A673 (cell line): ENCODE measurements at regions not wholly inside any gene's neighbourhood (a gene's known extent, or its start where the extent isn't known, plus 50 kb on each side); places are given as distances from the start of the nearest gene placed in this dataset.

Experiments used
- CTCF ChIP-seq: fragments of 300-800, 200-600 bp; sonication (generic); conservative IDR thresholded peaks from 2 replicates; pipeline ENCODE4 v1.5.1; 2017; ENCODE audit warnings: low read depth, mild to moderate bottlenecking, antibody characterized with exemption, low read length, moderate library complexity, mixed read lengths
- EZH2 ChIP-seq: fragments of 200-600 bp; sonication (generic); IDR thresholded peaks from 2 replicates; pipeline ENCODE4 v1.6.1; 2017; ENCODE audit warnings: borderline replicate concordance, low read depth, mild to moderate bottlenecking, mixed read lengths, antibody characterized with exemption, low read length; ENCODE audit not compliant: poor library complexity, severe bottlenecking

- TF ChIP-seq CTCF (no peak), EZH2 (no peak)
Measured at GRCh38 chr7:46511442-46512215, 590.6 kb upstream of the IGFBP3 start.
